ENCODE measurements at regions not wholly inside any gene's neighbourhood (a gene's known extent, or its start where the extent isn't known, plus 50 kb on each side); places are given as distances from the start of the nearest gene placed in this dataset.
"Not testable (repeated sequence)": the region's sequence is repeated elsewhere in the genome, so short reads cannot be mapped to it uniquely, and the experiment has no call there.

GRCh38 chr1:101485712-101486111, 248.9 kb downstream of the S1PR1 start:
- no peak for DNase-seq

DNA sequence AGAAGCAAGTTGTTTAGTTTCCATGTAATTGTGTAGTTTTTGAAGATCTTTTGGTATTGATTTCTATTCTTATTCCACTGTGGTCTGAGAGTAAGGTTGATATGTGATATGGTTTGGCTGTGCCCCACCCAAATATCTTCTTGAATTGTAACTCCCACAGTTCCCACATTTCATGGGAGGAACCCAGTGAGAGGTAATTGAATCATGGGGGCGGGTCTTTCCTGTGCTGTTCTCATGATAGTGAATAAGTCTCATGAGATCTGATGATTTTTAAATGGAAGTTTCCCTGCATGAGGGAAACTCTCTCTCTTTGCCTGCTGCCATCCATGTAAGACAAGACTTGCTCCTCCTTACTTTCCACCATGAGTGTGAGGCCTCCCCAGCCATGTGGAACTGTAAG, 255.3 kb downstream of the S1PR1 start:
- DNase-seq: not testable (repeated sequence)

- DNase-seq: not testable (repeated sequence)
These were observed 257.1 kb downstream of the S1PR1 start for GRCh38 chr1:101493920-101494319.

- no peak for DNase-seq
These were observed 259.3 kb downstream of the S1PR1 start for GRCh38 chr1:101496109-101496508.

DNA sequence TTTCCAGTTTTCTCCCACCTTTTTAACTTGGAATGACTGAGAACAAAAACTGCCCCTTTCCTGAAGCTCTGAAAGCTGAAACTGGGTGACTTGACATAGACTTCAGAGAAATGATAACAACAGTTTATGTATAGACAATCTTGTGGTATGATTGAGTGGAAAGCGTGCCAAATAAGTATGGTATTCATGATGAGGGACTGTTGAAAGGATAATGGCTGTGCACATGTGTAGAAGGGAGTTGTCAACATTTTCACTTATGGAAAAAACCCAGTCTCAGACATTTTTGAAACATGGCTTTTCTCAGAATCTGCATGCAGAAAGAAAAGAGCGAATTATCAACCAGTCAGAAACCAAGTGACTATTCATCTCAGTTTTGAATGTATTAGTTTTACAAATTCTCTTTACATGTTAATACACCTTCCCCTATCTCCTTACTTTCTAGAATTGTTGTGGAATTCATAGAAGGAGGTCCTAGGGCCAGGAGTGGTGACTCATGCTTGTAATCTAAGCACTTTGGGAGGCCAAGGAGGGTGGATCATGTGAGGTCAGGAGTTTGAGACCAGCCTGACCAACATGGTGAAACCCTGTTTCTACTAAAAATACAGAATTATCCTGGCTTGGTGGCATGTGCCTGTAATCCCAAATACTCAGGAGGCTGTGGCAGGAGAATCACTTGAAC, 261.2 kb downstream of the S1PR1 start:
- DNase-seq: no peak

DNA sequence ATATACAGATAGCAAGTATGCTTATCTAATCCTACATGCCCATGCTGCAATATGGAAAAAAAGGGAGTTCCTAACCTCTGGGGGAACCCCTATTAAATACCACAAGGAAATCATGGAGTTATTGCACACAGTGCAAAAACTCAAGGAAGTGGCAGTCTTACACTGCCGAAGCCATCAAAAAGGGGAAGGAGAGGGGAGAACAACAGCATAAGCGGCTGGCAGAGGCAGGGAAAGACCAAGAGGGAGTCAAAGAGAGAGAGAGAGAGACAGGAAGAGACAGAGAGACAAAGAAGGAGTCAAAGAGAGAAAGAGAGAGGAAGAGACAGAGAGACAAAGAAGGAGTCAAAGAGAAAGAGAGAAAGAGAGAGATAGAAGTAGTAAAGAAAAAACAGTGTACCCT, 267.3 kb downstream of the S1PR1 start:
- DNase-seq: not testable (repeated sequence)

DNA sequence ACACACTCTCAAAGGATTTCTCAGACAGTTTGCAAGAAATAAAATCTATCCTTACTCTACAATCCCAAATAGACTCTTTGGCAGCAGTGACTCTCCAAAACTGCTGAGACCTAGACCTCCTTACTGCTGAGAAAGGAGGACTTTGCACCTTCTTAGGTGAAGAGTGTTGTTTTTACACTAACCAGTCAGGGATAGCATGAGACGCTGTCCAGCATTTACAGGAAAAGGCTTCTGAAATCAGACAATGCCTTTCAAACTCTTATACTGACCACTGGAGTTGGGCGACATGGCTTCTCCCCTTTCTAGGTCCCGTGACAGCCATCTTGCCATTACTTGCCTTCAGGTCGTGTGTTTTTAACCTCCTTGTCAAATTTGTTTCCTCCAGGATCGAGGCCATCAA, 268.4 kb downstream of the S1PR1 start:
- DNase-seq: not testable (repeated sequence)

- peak; percentile 20 for DNase-seq
These were observed 269.8 kb downstream of the S1PR1 start for GRCh38 chr1:101506541-101507164.

DNA sequence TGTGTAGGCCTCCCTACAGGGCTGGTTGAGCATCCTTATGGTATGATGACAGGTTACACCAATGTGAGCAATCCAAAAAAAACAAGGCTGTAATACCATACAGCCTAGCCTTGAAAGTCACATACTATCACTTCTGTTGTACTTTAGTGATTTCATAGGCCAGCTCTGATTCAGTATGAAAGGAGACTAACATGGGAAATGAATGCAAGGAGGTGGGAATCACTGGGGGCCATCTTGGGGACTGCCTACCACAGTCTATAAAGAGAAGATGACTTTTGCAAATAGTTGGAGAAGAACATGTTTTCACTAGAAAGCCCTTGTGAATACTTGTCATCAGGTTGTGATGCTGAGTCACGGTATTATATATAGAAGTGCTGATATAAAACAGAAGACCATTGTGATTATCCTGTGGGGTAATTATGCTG, 270.7 kb downstream of the S1PR1 start:
- DNase-seq: no peak

DNA sequence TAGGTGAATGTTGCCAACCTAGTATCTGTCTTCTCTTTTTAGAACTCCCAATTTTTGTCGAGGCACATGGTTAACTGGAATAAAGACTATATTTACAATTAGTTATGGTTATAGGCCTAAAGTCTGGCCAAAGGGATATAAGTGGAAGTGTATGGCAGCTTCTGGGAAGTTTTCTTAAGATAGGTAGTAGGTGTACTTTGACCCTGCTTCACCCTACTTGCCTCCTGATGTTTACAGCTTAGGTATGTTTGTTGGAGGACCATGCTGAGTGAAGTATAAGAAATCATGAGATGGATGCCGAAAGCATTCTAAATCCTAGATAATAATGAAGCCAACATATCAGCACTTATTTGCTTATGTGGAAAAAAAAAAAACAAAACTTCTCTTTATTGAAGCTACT, 272.1 kb downstream of the S1PR1 start:
- DNase-seq: no peak

GRCh38 chr1:101509370-101509769, 272.6 kb downstream of the S1PR1 start:
- no peak for DNase-seq

GRCh38 chr1:101511202-101511891, 274.5 kb downstream of the S1PR1 start:
- no peak for DNase-seq

GRCh38 chr1:101520302-101520701, 283.5 kb downstream of the S1PR1 start:
- DNase-seq: peak; percentile 62

GRCh38 chr1:101522486-101522885, 285.7 kb downstream of the S1PR1 start:
- DNase-seq: no peak

- no peak for DNase-seq
These were observed 290.0 kb downstream of the S1PR1 start for GRCh38 chr1:101526813-101527212.

DNA sequence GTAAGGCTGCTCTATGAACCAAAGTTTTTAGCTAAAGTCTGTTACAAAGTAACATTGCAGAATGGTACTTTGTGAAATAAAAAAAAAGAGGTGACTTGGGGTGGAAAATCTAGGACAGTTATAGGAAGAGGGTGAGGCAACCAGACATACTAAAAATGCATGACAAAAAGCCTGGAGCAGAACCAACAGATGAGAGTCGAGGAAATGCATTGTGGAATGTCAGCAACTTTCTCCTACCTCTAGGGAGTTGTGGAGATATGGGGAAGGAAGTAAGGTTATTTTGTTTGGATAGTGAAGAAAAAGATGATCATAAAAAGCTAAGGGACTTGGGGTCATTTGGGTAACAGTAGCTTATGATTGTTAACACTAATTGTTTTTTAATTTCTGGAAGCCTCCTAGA, 295.6 kb downstream of the S1PR1 start:
- DNase-seq: no peak

DNA sequence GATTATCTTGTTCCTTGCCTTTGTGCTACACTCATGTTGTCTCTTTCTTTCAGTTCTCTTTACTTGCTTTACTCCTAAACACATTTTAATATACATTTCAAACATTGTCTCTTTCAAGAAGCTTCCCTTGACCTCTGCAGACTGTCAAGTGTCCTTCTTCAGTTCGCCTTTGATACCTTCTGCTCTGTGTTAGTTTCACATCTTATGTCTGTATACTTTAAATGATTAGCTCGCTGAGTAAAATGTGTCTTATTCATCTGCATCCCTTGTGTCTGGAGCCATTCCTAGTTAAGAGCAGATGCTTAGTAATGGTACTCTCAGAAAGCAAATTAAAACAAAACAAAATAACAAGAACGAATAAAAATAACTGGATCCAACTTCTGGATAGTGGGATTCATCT, 303.3 kb downstream of the S1PR1 start:
- DNase-seq: no peak

GRCh38 chr1:101546885-101547284, 310.1 kb downstream of the S1PR1 start:
- DNase-seq: no peak

GRCh38 chr1:101547357-101547756, 310.5 kb downstream of the S1PR1 start:
- no peak for DNase-seq

DNA sequence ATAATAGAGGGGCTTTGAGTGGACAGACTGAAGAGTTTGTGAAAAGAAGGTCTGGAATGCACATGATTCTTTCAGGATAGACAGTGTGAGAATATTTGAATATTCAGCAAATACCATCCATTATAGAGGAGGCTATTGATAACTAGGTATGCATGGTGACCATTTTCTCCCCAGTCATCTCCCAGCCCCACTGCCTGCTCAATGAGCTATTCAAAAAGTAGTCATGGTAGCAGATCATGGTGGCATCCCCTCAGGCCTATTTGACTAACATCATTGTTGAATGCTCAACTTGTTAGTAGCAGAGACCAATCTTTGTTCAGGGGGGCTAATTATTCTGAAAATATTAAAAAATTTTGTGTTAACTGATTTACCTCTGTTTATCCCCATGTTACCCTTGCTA, 311.6 kb downstream of the S1PR1 start:
- DNase-seq: no peak

DNA sequence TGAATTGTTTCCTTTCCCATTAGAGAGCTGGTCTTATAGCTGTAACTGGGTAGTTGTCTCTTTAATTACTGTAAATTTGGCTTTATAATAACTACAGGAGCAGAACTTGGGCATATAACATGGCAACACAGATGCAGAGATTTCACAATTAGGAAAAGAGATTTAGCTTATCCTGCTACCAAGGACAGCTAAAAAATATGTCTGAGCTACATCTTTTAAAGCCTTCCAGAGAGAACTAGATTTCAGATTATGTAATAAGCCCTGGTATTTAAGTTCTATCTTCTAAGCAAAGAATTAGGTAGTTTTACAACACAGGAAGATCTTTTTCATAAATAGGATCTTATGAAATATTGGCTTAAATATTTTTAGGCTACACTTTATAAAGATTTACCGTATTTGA, 313.8 kb downstream of the S1PR1 start:
- DNase-seq: no peak

GRCh38 chr1:101566883-101567538, 330.2 kb downstream of the S1PR1 start:
- DNase-seq: peak; percentile 2

DNA sequence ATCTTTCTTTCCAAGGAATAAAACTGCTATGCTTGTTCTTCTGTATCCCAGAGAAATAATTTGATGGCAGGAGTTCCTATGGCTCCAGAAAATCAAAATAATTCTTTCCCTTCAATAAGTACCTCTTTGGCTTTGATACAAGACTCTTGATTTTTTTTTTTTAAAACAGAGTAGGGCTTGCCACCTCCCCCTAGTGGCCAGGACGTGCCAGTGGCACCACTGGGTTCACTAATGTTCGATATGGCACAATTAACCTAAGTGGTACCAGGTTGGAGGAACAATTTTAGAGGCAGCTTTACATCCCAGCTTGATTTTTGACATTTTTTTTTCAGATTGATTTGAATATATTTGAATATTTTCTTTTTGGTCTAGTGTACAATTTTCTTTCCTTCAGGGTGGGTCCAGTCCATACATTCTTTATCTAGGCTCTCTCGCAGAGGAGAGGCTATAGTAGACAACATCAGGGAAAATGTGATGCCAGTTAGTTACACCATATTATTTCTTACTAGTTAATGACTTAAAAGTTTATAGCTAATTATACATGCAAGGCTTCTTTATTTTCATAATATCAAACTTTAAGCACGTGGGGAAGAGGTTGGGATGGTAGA, 330.9 kb downstream of the S1PR1 start:
- DNase-seq: peak; percentile 20

Data from COR-L47 (cell line).